ENCODE measurements at regions not wholly inside any gene's neighbourhood (a gene's known extent, or its start where the extent isn't known, plus 50 kb on each side); places are given as distances from the start of the nearest gene placed in this dataset.

- H3K27ac ChIP-seq (ENCODE audit: low read length), result no peak overlapping the region
- TF ChIP-seq CTCF (IDR thresholded peaks at IDR 0.05; ENCODE audit: borderline replicate concordance, extremely low read depth, low read length, poor library complexity, severe bottlenecking), result no peak
- no peak for TF ChIP-seq EZH2 (IDR thresholded peaks at IDR 0.05; ENCODE audit: borderline replicate concordance, low read depth, low read length, severe bottlenecking)
- H3K9me3 ChIP-seq (ENCODE audit: insufficient read depth, low read length, severe bottlenecking), result no peaks in the 10 kb centered on the region
- no peaks in the 10 kb centered on the region for H3K79me2 ChIP-seq (ENCODE audit: insufficient read depth, low read length)
- no peak overlapping the region for H3K4me3 ChIP-seq (ENCODE audit: low read depth in 1 of 2, low read length in 2 of 2)
- H3K4me1 ChIP-seq (ENCODE audit: insufficient read depth, low read length), result peaks cover 5% of the 10 kb centered on the region; the same call in 1 of the 2 replicates
- H3K36me3 ChIP-seq (ENCODE audit: insufficient read depth, low read length), result no peaks in the 10 kb centered on the region
- no peak overlapping the region for H2AFZ ChIP-seq (ENCODE audit: low read depth, low read length)
- H3K27me3 ChIP-seq (ENCODE audit: insufficient read depth, low read length, poor library complexity), result no peaks in the 10 kb centered on the region
- no peak for ATAC-seq (ENCODE audit: insufficient read depth, low read depth)
- no peak overlapping the region for H3K9ac ChIP-seq (ENCODE audit: low read depth, low read length)
- H3K4me2 ChIP-seq (ENCODE audit: insufficient read depth, low read length), result no peak overlapping the region
- no peak for DNase-seq
- H4K20me1 ChIP-seq (ENCODE audit: insufficient read depth, low read length), result no peaks in the 10 kb centered on the region
These were observed 473.5 kb upstream of the SEMA3A start for GRCh38 chr7:84668116-84668515.

GRCh38 chr7:84666651-84667050 is 472.1 kb upstream of the SEMA3A start:
- ATAC-seq (ENCODE audit: insufficient read depth, low read depth) (no peak), DNase-seq (no peak)
- no peaks in the 10 kb centered on the region for H3K27me3 ChIP-seq (ENCODE audit: insufficient read depth, low read length, poor library complexity)
- no peaks in the 10 kb centered on the region for H3K9me3 ChIP-seq (ENCODE audit: insufficient read depth, low read length, severe bottlenecking)
- no peaks in the 10 kb centered on the region for H3K36me3 ChIP-seq (ENCODE audit: insufficient read depth, low read length)
- H4K20me1 ChIP-seq (ENCODE audit: insufficient read depth, low read length), result no peaks in the 10 kb centered on the region
- TF ChIP-seq CTCF (IDR thresholded peaks at IDR 0.05; ENCODE audit: borderline replicate concordance, extremely low read depth, low read length, poor library complexity, severe bottlenecking) (no peak), EZH2 (IDR thresholded peaks at IDR 0.05; ENCODE audit: borderline replicate concordance, low read depth, low read length, severe bottlenecking) (no peak)
- H3K27ac ChIP-seq (ENCODE audit: low read length), result no peak overlapping the region
- no peaks in the 10 kb centered on the region for H3K79me2 ChIP-seq (ENCODE audit: insufficient read depth, low read length)
- H3K4me1 ChIP-seq (ENCODE audit: insufficient read depth, low read length), result peaks cover 5% of the 10 kb centered on the region; the same call in 1 of the 2 replicates
- H3K4me2 ChIP-seq (ENCODE audit: insufficient read depth, low read length), result no peak overlapping the region
- H3K9ac ChIP-seq (ENCODE audit: low read depth, low read length), result no peak overlapping the region
- no peak overlapping the region for H2AFZ ChIP-seq (ENCODE audit: low read depth, low read length)
- H3K4me3 ChIP-seq (ENCODE audit: low read depth in 1 of 2, low read length in 2 of 2), result no peak overlapping the region

- Histone ChIP-seq H3K27me3 (ENCODE audit: insufficient read depth, low read length, poor library complexity) (no peaks in the 10 kb centered on the region), H3K4me3 (ENCODE audit: low read depth in 1 of 2, low read length in 2 of 2) (no peak overlapping the region), H3K27ac (ENCODE audit: low read length) (no peak overlapping the region), H3K79me2 (ENCODE audit: insufficient read depth, low read length) (no peaks in the 10 kb centered on the region), H3K4me2 (ENCODE audit: insufficient read depth, low read length) (no peak overlapping the region), H3K4me1 (ENCODE audit: insufficient read depth, low read length) (peaks cover 5% of the 10 kb centered on the region; the same call in 1 of the 2 replicates), H4K20me1 (ENCODE audit: insufficient read depth, low read length) (no peaks in the 10 kb centered on the region), H2AFZ (ENCODE audit: low read depth, low read length) (no peak overlapping the region), H3K9ac (ENCODE audit: low read depth, low read length) (no peak overlapping the region), H3K9me3 (ENCODE audit: insufficient read depth, low read length, severe bottlenecking) (no peaks in the 10 kb centered on the region), H3K36me3 (ENCODE audit: insufficient read depth, low read length) (no peaks in the 10 kb centered on the region)
- DNase-seq (no peak), ATAC-seq (ENCODE audit: insufficient read depth, low read depth) (no peak)
- TF ChIP-seq CTCF (IDR thresholded peaks at IDR 0.05; ENCODE audit: borderline replicate concordance, extremely low read depth, low read length, poor library complexity, severe bottlenecking) (no peak), EZH2 (IDR thresholded peaks at IDR 0.05; ENCODE audit: borderline replicate concordance, low read depth, low read length, severe bottlenecking) (no peak)
These were observed 470.8 kb upstream of the SEMA3A start for GRCh38 chr7:84665339-84665738.

- peaks cover 5% of the 10 kb centered on the region; the same call in 1 of the 2 replicates for H3K4me1 ChIP-seq (ENCODE audit: insufficient read depth, low read length)
- no peaks in the 10 kb centered on the region for H3K79me2 ChIP-seq (ENCODE audit: insufficient read depth, low read length)
- no peaks in the 10 kb centered on the region for H3K27me3 ChIP-seq (ENCODE audit: insufficient read depth, low read length, poor library complexity)
- H2AFZ ChIP-seq (ENCODE audit: low read depth, low read length), result no peak overlapping the region
- no peaks in the 10 kb centered on the region for H4K20me1 ChIP-seq (ENCODE audit: insufficient read depth, low read length)
- no peak overlapping the region for H3K4me2 ChIP-seq (ENCODE audit: insufficient read depth, low read length)
- H3K4me3 ChIP-seq (ENCODE audit: low read depth in 1 of 2, low read length in 2 of 2), result no peak overlapping the region
- H3K27ac ChIP-seq (ENCODE audit: low read length), result no peak overlapping the region
- no peak for DNase-seq
- no peak for ATAC-seq (ENCODE audit: insufficient read depth, low read depth)
- no peaks in the 10 kb centered on the region for H3K36me3 ChIP-seq (ENCODE audit: insufficient read depth, low read length)
- H3K9ac ChIP-seq (ENCODE audit: low read depth, low read length), result no peak overlapping the region
- no peaks in the 10 kb centered on the region for H3K9me3 ChIP-seq (ENCODE audit: insufficient read depth, low read length, severe bottlenecking)
- TF ChIP-seq EZH2 (IDR thresholded peaks at IDR 0.05; ENCODE audit: borderline replicate concordance, low read depth, low read length, severe bottlenecking) (no peak), CTCF (IDR thresholded peaks at IDR 0.05; ENCODE audit: borderline replicate concordance, extremely low read depth, low read length, poor library complexity, severe bottlenecking) (no peak)
These were observed 470.0 kb upstream of the SEMA3A start for GRCh38 chr7:84664626-84665025.

Measured in DND-41 (cell line).